PC-9 (cell line): ENCODE measurements at regions not wholly inside any gene's neighbourhood (a gene's known extent, or its start where the extent isn't known, plus 50 kb on each side); places are given as distances from the start of the nearest gene placed in this dataset.

Source experiments
- CTCF ChIP-seq: fragments of 200-600 bp; sonication (generic); conservative IDR thresholded peaks from 2 replicates; pipeline ENCODE4 v1.6.1; 2017; ENCODE audit warnings: mixed run types, antibody characterized with exemption, mild to moderate bottlenecking, moderate library complexity
- EZH2 ChIP-seq: fragments of 200-600 bp; sonication (generic); IDR thresholded peaks from 2 replicates; pipeline ENCODE4 v1.8.0; 2017; ENCODE audit warnings: antibody characterized with exemption, low read depth

- TF ChIP-seq CTCF (no peak), EZH2 (no peak)
Measured at GRCh38 chrX:9133426-9133825, 99.5 kb upstream of the FAM9B start.
